ENCODE measurements at regions not wholly inside any gene's neighbourhood (a gene's known extent, or its start where the extent isn't known, plus 50 kb on each side); places are given as distances from the start of the nearest gene placed in this dataset.

- in situ Hi-C loops (cut with MboI; ENCODE audit: low pct_unique_long_range_greater_than_20kb, low sequenced_read_pairs, unreplicated experiment): no loop called here
- no peak for DNase-seq (ENCODE audit: low spot score)
- TF ChIP-seq CTCF (IDR thresholded peaks at IDR 0.05; ENCODE audit: extremely low read depth, insufficient read depth, missing control alignments): no peak
Measured at GRCh38 chr11:115673720-115674119, 169.5 kb upstream of the CADM1 start.

- no peak for DNase-seq (ENCODE audit: low spot score)
- in situ Hi-C loops (cut with MboI; ENCODE audit: low pct_unique_long_range_greater_than_20kb, low sequenced_read_pairs, unreplicated experiment): no loop called here
- TF ChIP-seq CTCF (IDR thresholded peaks at IDR 0.05; ENCODE audit: extremely low read depth, insufficient read depth, missing control alignments): no peak
Measured at GRCh38 chr11:115672999-115673411, 168.8 kb upstream of the CADM1 start.

- in situ Hi-C loops (cut with MboI; ENCODE audit: low pct_unique_long_range_greater_than_20kb, low sequenced_read_pairs, unreplicated experiment): no loop called here
- no peak for TF ChIP-seq CTCF (IDR thresholded peaks at IDR 0.05; ENCODE audit: extremely low read depth, insufficient read depth, missing control alignments)
- DNase-seq (ENCODE audit: low spot score): no peak
Measured at GRCh38 chr11:115672412-115672811, 168.2 kb upstream of the CADM1 start.

GRCh38 chr11:115670538-115671205, 166.5 kb upstream of the CADM1 start:
- DNase-seq (ENCODE audit: low spot score): no peak
- in situ Hi-C loops (cut with MboI; ENCODE audit: low pct_unique_long_range_greater_than_20kb, low sequenced_read_pairs, unreplicated experiment): no loop called here
- no peak for TF ChIP-seq CTCF (IDR thresholded peaks at IDR 0.05; ENCODE audit: extremely low read depth, insufficient read depth, missing control alignments)

- TF ChIP-seq CTCF (IDR thresholded peaks at IDR 0.05; ENCODE audit: extremely low read depth, insufficient read depth, missing control alignments): no peak
- in situ Hi-C loops (cut with MboI; ENCODE audit: low pct_unique_long_range_greater_than_20kb, low sequenced_read_pairs, unreplicated experiment): no loop called here
Measured at GRCh38 chr11:115665958-115666357, 161.7 kb upstream of the CADM1 start.

GRCh38 chr11:115665175-115665821, 161.1 kb upstream of the CADM1 start:
- TF ChIP-seq CTCF (IDR thresholded peaks at IDR 0.05; ENCODE audit: extremely low read depth, insufficient read depth, missing control alignments): no peak
- DNase-seq (ENCODE audit: low spot score): no peak
- in situ Hi-C loops (cut with MboI; ENCODE audit: low pct_unique_long_range_greater_than_20kb, low sequenced_read_pairs, unreplicated experiment): no loop called here

More at GRCh38 chr11:115665958-115666357, 161.7 kb upstream of the CADM1 start:
- no peak for DNase-seq (ENCODE audit: low spot score)

All from GM13977 (cell line).